Endothelial cell of umbilical vein (primary cell): ENCODE measurements at regions not wholly inside any gene's neighbourhood (a gene's known extent, or its start where the extent isn't known, plus 50 kb on each side); places are given as distances from the start of the nearest gene placed in this dataset.

Experiments used
- BruUV-seq: library from RNA; stranded (reverse); fragments of 400-500 nt; replicated peaks from 2 replicates; lab custom pipeline; 2021; lab: Mats Ljungman, UMichigan
- CTCF ChIA-PET: fragments of 300-600, 350-600 bp; sonication (Branson Sonifier 250); formaldehyde crosslinking; loops from one replicate; lab custom pipeline; 2021; ENCODE audit warnings: antibody characterized with exemption, inconsistent platforms; lab: Charles Lee
- POLR2A ChIA-PET: fragments of 300-600, 350-600 bp; sonication (Branson Sonifier 250); formaldehyde crosslinking; loops from one replicate; lab custom pipeline; 2021; ENCODE audit warnings: antibody characterized with exemption, inconsistent platforms; lab: Charles Lee
- DNase-seq: peaks from one replicate; pipeline ENCODE4 v3.0.0-alpha.2; 2011; ENCODE audit warnings: low read depth, low spot score
- FAIRE-seq: peaks from 2 replicates; lab custom pipeline; 2011; peaks lifted over from hg19 to GRCh38; lab: Jason Lieb, UNC
- H2AFZ ChIP-seq: 2 replicates; pipeline ENCODE4 v1.6.0; 2012; ENCODE audit warnings: low read depth, low read length, control low read depth, inconsistent platforms
- H3K27ac ChIP-seq: 2 replicates; pipeline ENCODE4 v1.5.1; 2011; ENCODE audit warnings: low read depth, mild to moderate bottlenecking, control low read depth, low read length, moderate library complexity; ENCODE audit not compliant: insufficient read depth
- H3K27me3 ChIP-seq, 2 experiments: 2 replicates each; pipeline versions ENCODE4 v1.6.0 to v1.6.1; 2011; ENCODE audit warnings: low read length in 2 of 2, mixed read lengths in 1 of 2; ENCODE audit not compliant: control insufficient read depth in 2 of 2, insufficient read depth in 2 of 2
- H3K36me3 ChIP-seq, 2 experiments: 2 replicates in 1 of 2; 3 replicates in 1 of 2; pipeline ENCODE4 v1.5.1; 2011; ENCODE audit warnings: low read length in 2 of 2, mild to moderate bottlenecking in 1 of 2, moderate library complexity in 1 of 2; ENCODE audit not compliant: control insufficient read depth in 2 of 2, insufficient read depth in 2 of 2; ENCODE audit errors: extremely low read depth in 1 of 2
- H3K4me1 ChIP-seq: 3 replicates; pipeline ENCODE4 v1.5.1; 2011; ENCODE audit warnings: mild to moderate bottlenecking, low read length; ENCODE audit not compliant: control insufficient read depth, insufficient read depth; ENCODE audit errors: extremely low read depth
- H3K4me2 ChIP-seq: 2 replicates; pipeline ENCODE4 v1.6.1; 2011; ENCODE audit warnings: low read length, control low read depth, mixed read lengths; ENCODE audit not compliant: insufficient read depth
- H3K4me3 ChIP-seq, 3 experiments: fragments of 200-600 bp in 1 of 3; sonication (generic), shearing (Covaris generic) in 1 of 3; replicated peaks in 1 of 3; 2 replicates each; pipeline ENCODE4 v1.5.1; 2011 to 2016; ENCODE audit warnings: control low read depth in 3 of 3, low read length in 3 of 3, mild to moderate bottlenecking in 2 of 3, inconsistent platforms in 1 of 3, low read depth in 1 of 3, moderate library complexity in 1 of 3; ENCODE audit not compliant: insufficient read depth in 1 of 3
- H3K79me2 ChIP-seq: 2 replicates; pipeline ENCODE4 v1.6.0; 2012; ENCODE audit warnings: low read length, inconsistent platforms; ENCODE audit not compliant: control insufficient read depth, insufficient read depth
- H3K9ac ChIP-seq: replicated peaks from 2 replicates; pipeline ENCODE3; 2011; ENCODE audit warnings: low read length, control low read depth; ENCODE audit not compliant: insufficient read depth; ENCODE audit errors: extremely low read depth
- H3K9me1 ChIP-seq: replicated peaks from 3 replicates; pipeline ENCODE4 v1.6.0; 2011; ENCODE audit warnings: mild to moderate bottlenecking, low read length; ENCODE audit not compliant: control insufficient read depth, insufficient read depth; ENCODE audit errors: extremely low read depth
- H3K9me3 ChIP-seq: replicated peaks from 2 replicates; pipeline ENCODE4 v1.5.1; 2012; ENCODE audit warnings: low read length, inconsistent platforms; ENCODE audit not compliant: control insufficient read depth, insufficient read depth
- H4K20me1 ChIP-seq: replicated peaks from 2 replicates; pipeline ENCODE3; 2011; ENCODE audit warnings: mild to moderate bottlenecking, low read length; ENCODE audit not compliant: control insufficient read depth, insufficient read depth; ENCODE audit errors: extremely low read depth
- EZH2 ChIP-seq: IDR thresholded peaks from 2 replicates; pipeline ENCODE4 v1.6.1; 2012; ENCODE audit warnings: borderline replicate concordance, low read depth, mild to moderate bottlenecking, moderate library complexity, low read length, inconsistent platforms; ENCODE audit not compliant: severe bottlenecking
- FOS ChIP-seq: IDR thresholded peaks from 2 replicates; pipeline ENCODE4 v1.6.1; 2011; ENCODE audit warnings: mild to moderate bottlenecking, low read length, moderate library complexity, borderline replicate concordance; ENCODE audit not compliant: insufficient read depth
- GATA2 ChIP-seq: IDR thresholded peaks from 2 replicates; pipeline ENCODE4 v1.7.0; 2011; ENCODE audit warnings: low read depth, mild to moderate bottlenecking, moderate library complexity, mixed read lengths, low read length; ENCODE audit not compliant: insufficient read length, insufficient read depth
- MYC ChIP-seq: IDR thresholded peaks from one replicate; pipeline ENCODE4 v1.6.1; 2011; ENCODE audit warnings: mild to moderate bottlenecking, low read depth, low read length
- POLR2A ChIP-seq: IDR thresholded peaks from 2 replicates; pipeline ENCODE4 v1.6.1; 2012; ENCODE audit warnings: low read depth, mild to moderate bottlenecking, control low read depth, low read length
- dilution Hi-C: fragments of 300-500 bp; cut with MboI; formaldehyde crosslinking; loops from one replicate; pipeline ENCODE4 v1.15.0; 2019; ENCODE audit warnings: low sequenced_read_pairs; ENCODE audit not compliant: extremely low pct_ligation_motif_present
- intact Hi-C: fragments of 100-400 bp; cut with micrococcal nuclease; formaldehyde crosslinking; loops from one replicate; pipeline ENCODE4 v1.10.0; 2022
- TF ChIP-seq, protein P1 (sequence below): IDR thresholded peaks from 2 replicates; pipeline ENCODE4 v1.6.1; 2011; ENCODE audit not compliant: insufficient read depth, insufficient read length
- TF ChIP-seq, protein P2 (sequence below), 2 donors: IDR thresholded peaks; 1 replicate in 1 of 2; 2 replicates in 1 of 2; pipeline ENCODE4 v1.5.1; 2011; ENCODE audit warnings: low read length in 2 of 2, mild to moderate bottlenecking in 2 of 2, moderate library complexity in 2 of 2, control low read depth in 1 of 2, inconsistent platforms in 1 of 2, low read depth in 1 of 2; ENCODE audit not compliant: insufficient read depth in 1 of 2; ENCODE audit errors: extremely low read depth in 1 of 2

GRCh38 chr10:3002304-3002703, 65.0 kb upstream of the PFKP start:
- Histone ChIP-seq H3K27me3 (peaks cover 2 to 4% of the 10 kb centered on the region in 2 experiments), H3K27ac (no peak overlapping the region), H4K20me1 (no peaks in the 10 kb centered on the region), H3K4me2 (no peak overlapping the region), H3K36me3 (no peaks in the 10 kb centered on the region), H3K4me3 (no peak overlapping the region), H3K9me1 (no peaks in the 10 kb centered on the region), H2AFZ (no peak overlapping the region), H3K9me3 (no peaks in the 10 kb centered on the region), H3K9ac (no peak overlapping the region), H3K79me2 (no peaks in the 10 kb centered on the region), H3K4me1 (no peaks in the 10 kb centered on the region)
- TF ChIP-seq, protein P1, sequence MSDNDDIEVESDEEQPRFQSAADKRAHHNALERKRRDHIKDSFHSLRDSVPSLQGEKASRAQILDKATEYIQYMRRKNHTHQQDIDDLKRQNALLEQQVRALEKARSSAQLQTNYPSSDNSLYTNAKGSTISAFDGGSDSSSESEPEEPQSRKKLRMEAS, result no peak
- TF ChIP-seq EZH2 (no peak), GATA2 (no peak), MYC (no peak), FOS (no peak), POLR2A (no peak)
- TF ChIP-seq, protein P2, sequence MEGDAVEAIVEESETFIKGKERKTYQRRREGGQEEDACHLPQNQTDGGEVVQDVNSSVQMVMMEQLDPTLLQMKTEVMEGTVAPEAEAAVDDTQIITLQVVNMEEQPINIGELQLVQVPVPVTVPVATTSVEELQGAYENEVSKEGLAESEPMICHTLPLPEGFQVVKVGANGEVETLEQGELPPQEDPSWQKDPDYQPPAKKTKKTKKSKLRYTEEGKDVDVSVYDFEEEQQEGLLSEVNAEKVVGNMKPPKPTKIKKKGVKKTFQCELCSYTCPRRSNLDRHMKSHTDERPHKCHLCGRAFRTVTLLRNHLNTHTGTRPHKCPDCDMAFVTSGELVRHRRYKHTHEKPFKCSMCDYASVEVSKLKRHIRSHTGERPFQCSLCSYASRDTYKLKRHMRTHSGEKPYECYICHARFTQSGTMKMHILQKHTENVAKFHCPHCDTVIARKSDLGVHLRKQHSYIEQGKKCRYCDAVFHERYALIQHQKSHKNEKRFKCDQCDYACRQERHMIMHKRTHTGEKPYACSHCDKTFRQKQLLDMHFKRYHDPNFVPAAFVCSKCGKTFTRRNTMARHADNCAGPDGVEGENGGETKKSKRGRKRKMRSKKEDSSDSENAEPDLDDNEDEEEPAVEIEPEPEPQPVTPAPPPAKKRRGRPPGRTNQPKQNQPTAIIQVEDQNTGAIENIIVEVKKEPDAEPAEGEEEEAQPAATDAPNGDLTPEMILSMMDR (IDR thresholded peaks at IDR 0.05; ENCODE audit: extremely low read depth in 1 of 2, insufficient read depth in 1 of 2, low read depth in 1 of 2, low read length in 2 of 2), result no peak
- dilution Hi-C loops, result no loop called here
- DNase-seq (no peak), FAIRE-seq (no peak)
- POLR2A ChIA-PET, result no interaction called here
- CTCF ChIA-PET, result interaction anchor here (1.7 kb wide), 1 partner anchor 10 kb away, joined by 5 read pairs; no protein-coding TSS in a partner anchor
- BruUV-seq, result no TSS peak
- intact Hi-C loops, result no loop called here
